ENCODE measurements at regions not wholly inside any gene's neighbourhood (a gene's known extent, or its start where the extent isn't known, plus 50 kb on each side); places are given as distances from the start of the nearest gene placed in this dataset.

- TF ChIP-seq CTCF (IDR thresholded peaks at IDR 0.05; ENCODE audit: poor library complexity) (no peak), EZH2 (IDR thresholded peaks at IDR 0.05; ENCODE audit: borderline replicate concordance) (no peak)
Measured at GRCh38 chr6:14857001-14857400, 388.9 kb upstream of the JARID2 start.
